GM21423 (cell line): ENCODE measurements at regions not wholly inside any gene's neighbourhood (a gene's known extent, or its start where the extent isn't known, plus 50 kb on each side); places are given as distances from the start of the nearest gene placed in this dataset.
"Not testable (repeated sequence)": the region's sequence is repeated elsewhere in the genome, so short reads cannot be mapped to it uniquely, and the experiment has no call there.

Source experiments
- ATAC-seq: cut with Tn5 transposase; IDR thresholded peaks from one replicate; pipeline ENCODE4 v1.9.1; 2021; ENCODE audit warnings: mild to moderate bottlenecking, moderate library complexity; ENCODE audit not compliant: unreplicated experiment

DNA sequence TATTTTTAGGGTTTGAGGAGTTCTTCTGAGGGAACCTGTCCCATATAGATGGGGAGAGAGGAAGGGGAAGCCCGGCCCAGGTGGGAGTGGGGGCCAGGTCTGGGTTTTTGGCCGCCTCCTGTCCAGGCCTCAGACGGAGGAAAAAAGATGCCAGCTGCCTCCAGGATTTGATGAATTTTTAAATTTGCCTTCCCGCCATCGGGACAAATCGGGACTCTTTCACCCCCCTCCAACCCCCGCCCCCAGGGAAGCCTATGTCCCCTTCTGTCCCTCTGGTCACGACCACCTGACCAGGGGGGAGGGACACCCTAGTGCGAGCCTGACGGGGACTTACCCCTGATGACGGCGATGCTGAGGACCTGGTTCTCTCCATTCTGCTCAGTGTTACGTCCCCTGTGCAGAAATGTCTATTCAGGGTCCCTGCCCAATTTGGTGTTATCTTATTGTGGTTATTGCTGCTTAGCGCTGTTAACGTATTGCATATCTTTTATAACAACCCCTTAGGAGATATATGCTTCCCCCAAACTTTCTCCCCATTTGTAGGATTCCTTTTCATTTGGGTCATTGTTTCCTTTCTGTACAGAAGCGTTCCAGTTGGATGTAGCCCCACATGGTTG, 115.9 kb upstream of the GRK3 start:
- ATAC-seq, result peak; percentile 18

DNA sequence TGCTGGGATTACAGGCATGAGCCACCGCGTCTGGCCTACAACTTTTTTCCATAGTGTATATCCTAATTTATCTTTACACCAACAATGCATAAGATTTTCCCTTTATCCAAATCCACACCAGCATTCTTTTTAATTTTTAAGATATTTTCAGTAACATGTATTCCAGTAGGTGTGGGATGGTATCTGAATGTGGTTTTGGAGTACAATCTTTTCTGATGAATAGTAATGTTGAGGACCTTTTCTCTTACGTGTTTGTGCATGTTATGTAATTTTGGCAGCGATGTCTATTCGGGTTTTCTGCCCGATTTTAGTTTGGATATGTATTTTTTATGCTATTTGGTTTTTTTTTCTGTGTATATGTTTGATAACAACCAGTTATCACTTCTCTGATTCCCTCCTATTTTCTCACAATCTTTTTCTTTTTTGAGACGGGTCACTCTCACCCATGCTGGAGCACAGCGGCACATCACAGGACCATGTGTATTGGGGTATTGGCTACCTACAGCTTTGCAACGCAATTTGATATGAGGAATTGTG, 114.6 kb upstream of the GRK3 start:
- no peak for ATAC-seq

DNA sequence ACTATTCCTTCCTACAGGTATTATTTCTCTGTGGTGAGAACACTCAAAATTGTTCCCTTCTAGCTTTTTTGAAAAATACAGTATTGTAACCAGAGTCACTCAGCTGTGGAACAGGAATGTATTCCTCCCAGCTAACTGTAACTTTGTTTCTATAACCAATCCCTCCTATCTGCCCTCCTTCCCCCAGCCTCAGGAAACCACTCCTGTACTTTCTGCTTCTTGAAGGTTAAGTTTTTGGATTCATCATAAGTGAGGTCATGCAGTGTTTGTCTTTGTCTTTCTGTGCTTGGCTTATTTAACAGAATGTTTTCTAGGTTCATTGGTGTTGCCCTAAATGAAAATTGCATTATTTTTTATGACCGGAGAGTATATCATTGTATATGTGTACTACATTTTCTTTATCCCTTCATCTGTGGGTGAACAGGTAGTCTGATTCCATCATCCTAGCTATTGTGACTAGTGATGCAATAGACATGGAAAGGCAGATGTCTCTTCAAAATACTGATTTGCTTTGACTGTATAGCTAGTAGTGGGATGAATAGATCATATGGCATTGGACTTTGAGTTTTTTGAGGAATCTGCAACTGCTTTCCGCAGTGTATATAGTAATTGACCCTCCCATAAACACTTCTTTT, 112.9 kb upstream of the GRK3 start:
- ATAC-seq, result no peak

DNA sequence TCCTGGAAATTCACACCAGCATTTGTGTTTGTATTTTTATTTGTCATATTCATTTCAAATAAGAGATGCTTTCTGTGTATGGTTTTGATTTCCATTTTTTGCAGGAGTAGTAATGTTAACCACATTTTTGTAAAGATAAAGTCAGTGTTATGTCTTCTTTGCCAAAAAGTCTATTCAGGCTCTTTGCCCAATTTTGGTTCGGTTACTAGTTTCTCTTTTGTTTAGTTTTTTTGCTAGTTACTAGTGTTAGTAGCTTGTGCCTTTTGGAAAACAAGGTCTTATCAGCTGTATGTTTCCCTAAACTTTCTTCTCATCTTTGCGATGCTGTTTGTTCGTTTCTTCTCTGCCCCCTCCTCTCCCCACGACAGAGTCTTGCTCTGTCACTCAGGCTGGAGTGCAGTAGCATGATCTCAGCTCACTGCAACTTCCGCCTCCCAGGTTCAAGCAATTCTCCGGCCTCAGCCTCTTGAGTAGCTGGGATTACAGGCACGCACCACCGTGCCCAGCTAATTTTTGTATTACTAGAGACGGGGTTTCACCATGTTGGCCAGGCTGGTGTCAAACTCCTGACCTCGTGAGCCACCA, 112.3 kb upstream of the GRK3 start:
- no peak for ATAC-seq

DNA sequence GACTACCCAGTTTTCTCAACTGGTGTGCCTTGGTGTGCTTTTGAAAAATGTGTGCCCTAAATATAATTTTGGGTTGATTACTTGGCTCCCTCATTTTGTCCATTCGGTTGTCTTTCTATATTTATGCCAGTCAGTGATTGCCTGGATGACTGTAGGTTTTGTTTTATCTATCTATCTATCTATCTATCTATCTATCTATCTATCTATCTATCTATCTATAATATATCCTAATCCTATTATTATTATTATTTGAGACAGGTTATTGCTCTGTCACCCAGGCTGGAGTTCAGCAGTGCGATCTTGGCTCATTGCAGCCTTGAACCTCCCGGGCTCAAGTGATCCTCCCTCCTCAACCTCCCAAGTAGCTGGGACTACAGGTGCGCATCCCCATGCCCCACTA, 111.4 kb upstream of the GRK3 start:
- no peak for ATAC-seq

DNA sequence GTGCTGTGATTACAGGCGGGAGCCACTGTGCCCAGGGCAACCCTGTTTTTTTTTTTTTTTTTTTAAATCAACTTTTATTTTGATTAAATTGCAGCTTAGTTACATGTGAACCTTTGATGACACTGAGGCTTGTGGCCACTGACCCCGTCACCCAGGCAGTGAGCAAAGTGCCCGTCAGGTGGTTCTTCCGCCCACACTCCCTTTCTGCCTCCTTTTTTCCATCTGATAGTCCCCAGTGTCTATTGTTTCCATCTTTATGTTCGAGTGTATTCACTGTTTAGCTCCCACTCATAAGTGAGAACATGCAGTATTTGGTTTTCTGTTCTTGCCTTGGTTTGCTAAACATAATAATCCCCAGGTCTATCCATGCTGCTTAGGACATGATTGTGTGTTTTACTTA, 110.9 kb upstream of the GRK3 start:
- ATAC-seq, result no peak

DNA sequence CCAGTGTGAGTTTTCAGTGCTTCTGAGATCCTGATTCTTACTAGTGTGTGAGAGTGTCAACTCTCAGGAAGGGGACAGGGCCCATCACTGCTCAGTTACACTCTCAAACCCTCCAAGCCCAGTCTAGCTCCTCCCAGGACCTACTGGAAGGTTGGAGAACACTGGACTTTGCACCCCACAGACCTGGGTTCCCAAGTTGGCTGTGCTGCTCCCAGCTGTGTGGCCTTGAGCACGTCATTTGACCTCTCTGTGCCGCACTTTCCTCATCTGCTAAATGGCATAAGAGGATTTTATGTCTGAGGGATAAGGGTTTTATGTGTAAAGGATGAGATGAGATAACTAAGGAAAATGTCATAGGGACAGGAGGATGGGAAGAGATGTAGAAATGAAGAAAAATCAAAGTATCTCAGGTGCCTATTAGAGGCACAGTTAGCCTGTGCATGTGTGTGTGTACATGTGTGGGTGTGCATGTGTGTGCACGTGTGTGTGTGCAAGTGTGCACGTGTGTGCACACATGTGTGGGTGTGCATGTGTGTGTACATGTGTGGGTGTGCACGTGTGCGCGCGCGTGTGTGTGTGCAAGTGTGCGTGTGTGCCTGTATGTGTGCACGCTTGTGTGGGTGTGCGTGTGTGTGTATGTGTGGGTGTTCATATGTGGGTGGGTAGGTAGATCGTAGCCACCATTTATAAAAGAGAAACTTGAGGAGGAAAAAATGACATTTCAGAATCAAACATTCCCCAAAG, 108.0 kb upstream of the GRK3 start:
- ATAC-seq, result not testable (repeated sequence)

DNA sequence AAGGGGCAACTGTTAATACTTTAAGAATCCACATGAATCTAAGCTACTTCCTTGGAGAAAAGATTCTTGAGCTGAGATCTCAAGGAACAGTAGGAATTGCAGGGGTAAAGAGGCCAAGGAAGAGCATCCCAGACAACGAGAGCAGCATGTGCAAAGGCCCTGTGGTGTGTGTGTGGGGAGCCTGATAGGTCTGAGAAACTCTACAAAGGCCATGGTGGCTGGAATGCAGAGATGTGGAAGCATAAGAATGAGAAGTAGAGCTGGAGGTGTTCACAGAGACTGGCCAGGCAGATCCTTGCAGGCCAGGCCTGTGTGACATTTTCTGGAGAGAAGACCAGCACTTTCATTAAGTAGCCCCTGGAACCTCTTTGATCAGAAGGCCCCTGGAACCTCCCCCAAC, 105.8 kb upstream of the GRK3 start:
- ATAC-seq, result not testable (repeated sequence)

DNA sequence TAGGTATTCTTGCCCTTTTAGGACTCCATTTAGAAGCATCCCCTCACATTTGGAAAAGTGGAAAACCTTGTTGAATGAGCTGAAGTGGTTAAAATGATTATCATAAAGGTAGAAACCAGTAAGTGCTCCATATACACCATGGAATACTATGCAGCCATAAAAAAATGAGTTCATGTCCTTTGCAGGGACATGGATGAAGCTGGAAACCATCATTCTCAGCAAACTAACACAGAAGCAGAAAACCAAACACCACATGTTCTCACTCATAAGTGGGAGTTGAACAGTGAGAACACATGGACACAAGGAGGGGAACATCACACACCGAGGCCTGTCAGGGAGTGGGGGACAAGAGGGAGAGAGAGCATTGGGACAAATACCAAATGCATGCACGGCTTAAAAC, 103.8 kb upstream of the GRK3 start:
- ATAC-seq, result not testable (repeated sequence)

DNA sequence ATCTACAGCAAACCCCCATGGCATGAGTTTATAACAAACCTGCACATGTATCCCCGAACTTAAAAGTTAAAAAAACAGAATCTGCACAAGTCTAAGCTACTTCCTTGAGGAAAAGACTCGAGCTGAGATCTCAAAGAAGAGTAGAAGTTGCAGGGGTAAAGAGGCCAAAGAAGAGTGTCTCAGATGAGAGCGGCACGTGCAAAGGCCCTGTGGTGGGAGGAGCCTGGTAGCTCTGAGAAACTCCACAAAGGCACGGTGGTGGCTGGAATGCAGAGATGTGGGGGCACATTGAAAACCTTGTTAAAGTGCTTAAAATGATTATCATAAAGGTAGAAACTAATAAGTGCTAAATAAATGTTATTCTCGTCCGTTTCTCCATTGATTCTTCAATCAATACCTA, 103.2 kb upstream of the GRK3 start:
- ATAC-seq, result no peak

DNA sequence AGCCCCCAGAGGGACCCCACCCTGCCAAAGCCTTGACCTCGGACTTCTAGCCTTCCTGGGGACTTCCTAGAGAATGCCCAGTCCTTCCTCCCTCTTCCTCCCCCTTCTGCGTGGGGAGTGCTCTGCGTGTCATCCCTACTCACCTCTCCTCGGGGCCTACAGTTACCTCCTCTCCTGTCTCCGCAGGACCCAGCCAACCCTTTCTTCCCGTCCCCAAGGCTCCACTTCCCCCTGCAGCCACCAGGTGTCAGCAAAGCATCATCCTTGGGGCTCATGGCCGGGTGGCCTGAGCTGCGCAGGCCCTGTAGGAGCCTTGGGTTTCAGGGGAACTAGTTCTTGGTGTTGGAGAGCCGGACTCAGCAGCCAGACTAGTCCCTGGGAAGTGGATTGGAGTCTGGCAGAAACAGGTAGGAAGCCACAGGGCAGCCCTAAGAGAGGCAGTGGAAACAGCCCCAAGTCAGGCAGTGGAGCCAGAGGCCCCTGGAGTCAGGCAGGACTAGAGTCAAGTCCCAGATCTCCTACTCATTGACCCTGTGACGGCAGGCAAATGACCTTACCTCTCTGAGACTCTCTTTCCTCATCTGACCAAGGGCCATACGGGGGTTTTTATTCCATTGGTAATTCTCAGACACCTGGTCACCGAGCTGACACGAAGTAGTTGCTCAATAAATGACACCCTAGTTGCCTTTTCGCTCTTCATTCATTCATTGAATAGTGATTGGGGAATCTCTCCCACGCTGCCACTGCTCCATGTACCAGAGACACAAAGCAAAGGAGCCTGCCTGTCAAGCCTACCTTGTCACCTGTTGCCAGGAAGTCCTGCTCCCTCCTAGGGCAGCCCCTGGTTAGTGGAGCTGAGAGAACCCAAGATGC, 101.8 kb upstream of the GRK3 start:
- peak; percentile 80 for ATAC-seq

DNA sequence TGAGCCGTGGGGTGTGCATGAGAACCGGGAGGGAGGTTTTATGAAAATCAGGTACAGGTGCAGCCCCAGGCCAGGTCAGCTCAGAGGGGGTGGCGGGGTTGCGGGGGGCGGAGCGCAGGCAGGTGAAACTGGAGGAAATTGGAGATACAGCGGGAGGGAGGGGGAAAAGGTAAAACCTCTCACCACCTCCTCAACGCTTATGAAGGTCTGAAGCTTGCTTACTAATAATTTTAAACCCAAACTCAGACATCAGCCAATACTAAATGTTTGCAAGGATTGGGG, 101.2 kb upstream of the GRK3 start:
- ATAC-seq, result not testable (repeated sequence)

DNA sequence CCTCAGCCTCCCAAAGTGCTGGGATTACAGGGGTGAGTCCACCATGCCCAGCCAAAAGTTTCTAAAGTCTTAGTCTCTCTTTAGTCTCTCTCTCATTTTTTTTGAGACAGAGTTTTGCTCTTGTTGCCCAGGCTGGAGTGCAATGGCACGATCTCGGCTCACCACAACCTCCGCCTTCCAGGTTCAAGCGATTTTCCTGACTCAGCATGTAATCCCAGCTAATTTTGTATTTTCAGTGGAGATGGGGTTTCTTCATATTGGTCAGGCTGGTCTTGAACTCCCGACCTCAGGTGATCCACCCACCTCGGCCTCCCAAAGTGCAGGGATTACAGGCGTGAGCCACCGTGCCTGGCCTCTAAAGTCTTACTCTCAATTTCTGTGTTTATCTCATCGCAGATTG, 100.1 kb upstream of the GRK3 start:
- not testable (repeated sequence) for ATAC-seq

DNA sequence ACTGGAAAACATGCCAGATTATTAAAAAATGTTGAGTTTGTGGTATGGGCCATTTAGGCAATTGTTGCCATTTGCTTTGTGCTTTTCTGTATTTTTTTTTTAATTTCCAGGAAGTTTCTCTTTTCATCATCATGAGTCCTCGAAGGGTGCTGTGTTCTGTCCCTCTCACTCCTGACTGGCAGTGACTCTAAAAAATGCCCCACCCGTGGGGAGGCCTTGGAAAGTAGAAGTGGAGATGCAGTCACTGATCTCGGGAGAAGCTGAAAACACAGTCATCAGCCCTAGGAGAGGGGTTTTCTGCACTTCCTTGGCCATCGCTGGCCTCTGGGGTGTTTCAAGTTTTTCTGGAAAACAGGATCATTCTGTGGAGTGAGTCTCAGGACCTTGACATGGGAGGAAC, 98.5 kb upstream of the GRK3 start:
- ATAC-seq, result no peak

DNA sequence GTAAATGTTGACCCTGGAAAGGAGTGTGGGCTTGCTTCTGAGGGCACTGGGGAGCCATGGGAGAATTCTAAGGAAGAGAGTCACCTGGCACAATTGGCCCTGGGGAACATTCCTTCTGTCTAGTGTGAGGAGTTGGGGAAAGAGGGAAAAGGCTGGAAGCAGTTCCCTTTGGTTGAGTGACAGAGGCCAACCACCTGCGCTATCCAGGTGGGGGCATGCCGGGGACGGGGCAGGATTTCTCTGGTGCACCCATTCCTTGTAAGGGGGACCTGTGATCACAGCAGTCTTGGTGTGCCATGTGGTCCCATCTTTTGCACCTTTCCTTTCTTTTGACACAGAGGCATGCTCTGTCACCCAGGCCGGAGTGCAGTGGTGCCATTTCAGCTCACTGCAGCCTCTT, 92.1 kb upstream of the GRK3 start:
- ATAC-seq, result no peak

DNA sequence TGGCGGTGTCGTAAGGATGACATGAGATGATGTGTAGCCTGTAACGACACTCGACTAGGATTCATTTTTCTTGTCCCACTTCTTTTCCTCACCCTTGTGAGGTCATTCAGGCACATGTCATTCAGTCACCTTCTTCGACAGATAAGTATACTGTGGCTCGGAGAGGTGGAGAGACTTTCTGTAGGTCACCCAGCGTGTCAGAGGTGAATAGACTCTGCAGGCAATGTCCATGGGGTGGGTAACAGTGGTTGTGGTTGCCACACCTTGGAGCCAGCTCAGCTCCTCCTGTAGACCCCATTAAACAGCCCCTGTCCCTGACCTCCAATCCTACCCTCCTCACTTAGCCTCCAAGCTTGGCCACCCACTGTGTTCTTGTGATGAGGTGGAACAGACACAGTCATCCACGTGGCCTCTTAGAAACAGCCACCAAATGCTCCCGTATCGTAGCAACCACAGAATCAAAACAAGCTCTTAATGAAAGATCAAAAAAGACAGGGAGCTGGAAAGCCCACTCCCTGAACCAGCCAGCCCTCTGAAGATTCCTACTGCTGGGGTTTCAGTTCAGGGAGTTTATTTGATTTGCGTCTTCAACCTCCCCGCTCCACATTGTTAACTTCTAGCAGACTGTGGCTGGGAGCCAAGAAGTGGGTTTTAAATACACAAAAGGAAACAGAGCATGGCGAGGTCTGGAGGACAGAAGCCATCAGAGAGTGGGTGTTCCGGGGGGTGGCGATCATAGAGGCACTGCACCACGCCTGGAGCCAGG, 89.0 kb upstream of the GRK3 start:
- no peak for ATAC-seq

DNA sequence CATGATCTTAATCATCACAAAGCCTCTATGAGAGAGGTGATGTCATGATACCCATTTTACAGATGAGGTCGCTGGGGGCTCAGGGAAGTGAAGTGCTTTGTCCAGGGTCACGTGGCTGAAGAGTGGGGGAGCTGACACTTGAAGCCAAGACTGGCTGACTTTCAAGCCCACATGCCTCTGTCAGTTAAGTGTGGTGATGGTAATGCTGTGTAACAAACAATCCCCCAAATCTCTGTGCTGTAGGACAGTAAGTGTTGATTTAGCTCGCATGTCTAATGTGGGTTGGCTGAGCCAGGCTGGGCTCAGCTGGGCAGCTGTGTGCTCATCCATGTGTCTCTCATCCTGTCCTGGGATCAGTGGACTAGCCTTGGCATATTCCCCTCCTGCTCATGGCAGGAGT, 87.1 kb upstream of the GRK3 start:
- ATAC-seq, result no peak

DNA sequence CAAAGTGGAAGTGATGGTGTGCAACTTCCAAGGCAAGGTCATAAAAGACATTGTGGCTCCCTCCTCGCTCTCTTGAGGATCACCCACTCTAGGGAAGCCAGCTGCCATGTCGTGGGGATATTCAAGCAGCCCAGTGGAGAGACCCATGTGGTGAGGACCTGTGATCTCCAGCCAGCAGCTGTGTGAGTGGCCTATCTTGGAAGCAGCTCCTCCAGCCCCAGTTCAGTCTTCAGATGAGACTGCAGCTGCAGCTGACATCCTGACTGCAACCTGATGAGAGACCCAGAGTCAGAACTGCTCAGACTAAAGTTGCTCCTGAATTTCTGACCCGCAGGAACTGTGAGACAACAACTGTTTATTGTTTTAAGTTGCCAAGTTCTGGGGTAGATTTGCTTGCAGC, 86.4 kb upstream of the GRK3 start:
- ATAC-seq, result no peak

DNA sequence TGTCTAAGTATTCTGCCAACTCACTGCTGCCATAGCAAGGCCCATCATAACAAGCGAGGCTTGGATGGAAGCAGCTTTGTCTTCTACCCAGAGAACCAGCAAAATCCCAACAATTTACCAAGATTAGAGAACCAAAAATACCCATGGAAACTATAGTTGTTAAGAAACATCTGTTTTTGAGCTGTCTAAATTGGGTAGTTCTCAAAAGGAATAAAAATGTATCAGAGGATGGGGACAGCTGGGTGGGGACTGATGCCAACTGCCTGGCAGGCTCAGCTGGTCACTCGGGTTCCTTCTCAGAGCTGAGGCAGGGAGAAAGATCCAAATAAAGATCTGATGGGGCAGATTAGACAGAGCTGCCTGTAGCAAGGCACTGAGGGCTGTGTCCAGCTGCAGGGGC, 85.9 kb upstream of the GRK3 start:
- no peak for ATAC-seq

DNA sequence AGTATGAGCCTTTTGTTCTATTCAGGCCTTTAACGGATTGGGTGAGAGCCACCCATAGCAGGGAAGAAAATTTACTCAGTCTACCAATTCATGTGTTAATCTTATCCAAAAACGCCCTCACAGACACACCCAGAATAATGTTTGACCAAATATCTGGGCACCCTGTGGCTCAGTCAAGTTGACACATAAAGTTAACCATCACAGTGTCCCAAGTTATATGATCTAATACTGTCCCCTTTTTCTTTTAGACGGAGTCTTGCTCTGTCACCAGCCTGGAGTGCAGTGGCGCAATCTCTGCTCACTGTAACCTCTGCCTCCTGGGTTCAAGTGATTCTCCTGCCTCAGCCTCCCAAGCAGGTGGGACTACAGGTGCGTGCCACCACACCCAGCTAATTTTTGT, 83.6 kb upstream of the GRK3 start:
- not testable (repeated sequence) for ATAC-seq
